ENCODE measurements at regions not wholly inside any gene's neighbourhood (a gene's known extent, or its start where the extent isn't known, plus 50 kb on each side); places are given as distances from the start of the nearest gene placed in this dataset.
"Not testable (repeated sequence)": the region's sequence is repeated elsewhere in the genome, so short reads cannot be mapped to it uniquely, and the experiment has no call there.

DNA sequence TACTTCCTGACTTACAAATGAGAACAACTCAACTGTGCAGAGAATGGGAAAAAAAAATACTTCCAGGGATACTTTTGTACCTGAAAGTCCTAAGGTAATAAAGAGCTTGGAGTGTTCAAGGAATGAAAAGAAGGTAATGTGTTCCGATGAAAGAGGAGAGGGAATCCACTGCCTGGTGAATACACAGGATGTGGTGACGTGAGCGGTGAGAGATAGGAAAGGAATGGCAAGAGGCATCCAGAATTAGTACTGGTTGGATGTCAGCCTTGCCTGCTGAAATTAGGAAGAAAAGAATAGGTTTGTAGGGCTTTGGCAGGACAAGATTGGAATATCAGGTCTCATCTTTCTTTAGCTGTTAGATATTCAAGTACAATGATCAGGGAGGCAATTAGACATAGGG, 347.7 kb downstream of the POM121L12 start:
- no peak for TF ChIP-seq CTCF (IDR thresholded peaks at IDR 0.05)
- no peak for TF ChIP-seq ZFX (IDR thresholded peaks at IDR 0.05; ENCODE audit: borderline replicate concordance)
- no peak overlapping the region for H3K27ac ChIP-seq

GRCh38 chr7:53385239-53385638, 349.8 kb downstream of the POM121L12 start:
- not testable (repeated sequence) for H3K27ac ChIP-seq

GRCh38 chr7:53387515-53387914, 352.1 kb downstream of the POM121L12 start:
- TF ChIP-seq ZFX (IDR thresholded peaks at IDR 0.05; ENCODE audit: borderline replicate concordance) (no peak), CTCF (IDR thresholded peaks at IDR 0.05) (no peak)
- H3K27ac ChIP-seq, result no peak overlapping the region

DNA sequence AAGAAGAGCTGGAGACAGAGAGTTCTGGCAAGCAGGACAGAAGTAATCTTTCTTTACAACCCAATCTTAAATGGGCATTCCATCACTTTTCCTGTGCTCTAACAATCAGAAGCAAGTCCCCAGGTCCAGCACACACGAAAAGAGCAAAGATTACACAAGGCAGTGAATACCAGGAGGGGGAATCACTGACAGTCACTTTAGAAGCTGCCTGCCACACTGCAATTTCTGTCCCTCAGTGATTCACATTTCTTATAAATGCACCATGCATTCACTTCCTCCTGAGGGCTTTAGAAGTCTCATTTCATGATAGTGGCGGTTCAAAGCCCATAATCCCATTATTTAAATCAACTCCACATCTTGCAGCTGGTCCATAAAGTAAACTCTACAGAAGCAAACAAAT, 362.5 kb downstream of the POM121L12 start:
- no peak overlapping the region for H3K27ac ChIP-seq
- TF ChIP-seq ZFX (IDR thresholded peaks at IDR 0.05; ENCODE audit: borderline replicate concordance) (no peak), CTCF (IDR thresholded peaks at IDR 0.05) (no peak)

DNA sequence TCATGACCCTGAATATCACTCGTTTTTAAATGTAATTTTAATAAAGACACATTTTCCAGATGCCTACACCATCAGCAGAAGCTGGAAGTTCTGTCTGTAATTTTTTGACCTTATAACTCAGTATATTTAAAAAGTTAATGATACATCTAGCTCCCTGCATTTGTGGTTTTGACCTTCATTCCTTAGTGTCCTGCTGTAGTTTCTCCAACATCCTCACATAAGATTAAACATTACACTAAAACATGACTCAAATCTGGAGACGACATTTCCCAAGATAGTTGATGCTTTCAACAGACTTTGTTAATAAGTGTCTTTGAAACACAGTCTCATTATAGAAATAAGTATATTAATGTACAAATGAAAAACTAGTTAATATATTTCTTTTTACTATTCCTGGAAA, 363.1 kb downstream of the POM121L12 start:
- TF ChIP-seq CTCF (IDR thresholded peaks at IDR 0.05) (no peak), ZFX (IDR thresholded peaks at IDR 0.05; ENCODE audit: borderline replicate concordance) (no peak)
- no peak overlapping the region for H3K27ac ChIP-seq

DNA sequence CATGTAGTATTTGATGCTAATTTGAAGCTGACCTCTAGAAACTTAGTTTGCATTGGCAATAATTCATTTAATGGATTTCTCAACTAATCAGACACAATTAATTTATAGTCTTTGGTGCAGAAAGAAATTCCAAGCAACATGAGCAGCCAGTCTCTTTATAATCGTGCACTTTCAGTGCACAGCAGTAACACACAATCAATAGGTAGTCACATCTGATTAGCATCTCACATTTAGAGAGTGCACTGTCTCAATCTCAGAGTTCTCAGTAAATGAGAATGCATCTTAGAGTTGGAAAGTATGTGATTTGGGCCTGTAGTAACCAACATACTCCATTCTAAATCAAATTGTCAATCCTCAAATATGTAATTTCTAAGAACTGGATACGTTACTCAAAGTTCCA, 377.6 kb downstream of the POM121L12 start:
- no peak overlapping the region for H3K27ac ChIP-seq
- TF ChIP-seq CTCF (IDR thresholded peaks at IDR 0.05) (no peak), ZFX (IDR thresholded peaks at IDR 0.05; ENCODE audit: borderline replicate concordance) (no peak)

DNA sequence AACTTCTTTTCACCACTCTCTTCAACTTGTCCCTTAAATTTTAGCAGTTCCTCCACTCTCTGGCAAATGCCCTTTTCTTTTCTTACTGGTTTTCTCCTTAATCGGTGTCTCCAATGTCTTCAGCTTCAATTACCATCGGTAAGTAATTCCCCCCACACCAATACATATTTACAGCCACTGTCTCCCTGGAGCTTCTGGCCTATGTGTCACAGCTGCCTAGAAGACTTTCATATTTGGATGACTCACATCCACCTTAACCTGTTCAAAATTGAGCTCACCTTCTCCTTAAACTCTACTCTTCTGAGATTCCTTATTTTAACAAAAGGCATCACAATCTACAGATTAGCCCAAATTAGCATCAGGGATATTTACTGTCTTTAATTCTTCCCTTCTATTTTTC, 380.4 kb downstream of the POM121L12 start:
- TF ChIP-seq CTCF (IDR thresholded peaks at IDR 0.05) (no peak), ZFX (IDR thresholded peaks at IDR 0.05; ENCODE audit: borderline replicate concordance) (no peak)
- H3K27ac ChIP-seq, result no peak overlapping the region

DNA sequence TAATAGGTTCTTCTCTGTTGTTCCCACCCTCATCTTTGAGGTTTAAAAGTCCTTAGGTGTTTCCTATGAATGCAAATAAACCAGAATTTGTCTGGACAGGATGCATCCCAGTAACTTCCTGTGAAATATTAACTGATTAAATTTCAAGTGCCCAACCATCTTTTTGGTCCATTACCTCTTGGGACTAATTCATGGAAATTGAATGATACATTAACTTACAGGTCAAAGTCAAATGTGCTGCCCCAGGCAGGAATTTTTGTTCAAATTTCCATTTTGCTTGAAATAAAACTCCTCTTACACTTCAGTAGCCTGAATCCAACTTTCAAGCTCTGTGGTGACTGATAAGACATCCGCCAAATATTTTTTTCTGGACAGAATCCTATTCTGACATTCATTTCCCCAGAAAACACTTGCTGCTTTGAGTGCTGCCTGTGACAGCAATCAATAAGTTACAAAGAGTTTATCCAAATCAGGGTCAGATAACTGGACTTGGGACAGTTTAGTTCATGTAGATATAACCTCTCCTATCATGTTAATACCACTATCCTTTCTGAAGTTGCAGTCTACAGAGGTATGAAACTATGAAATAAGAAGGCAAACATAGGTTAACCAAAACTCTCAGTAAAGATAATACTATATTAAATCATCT, 383.5 kb downstream of the POM121L12 start:
- TF ChIP-seq CTCF (IDR thresholded peaks at IDR 0.05), result no peak
- no peak for TF ChIP-seq ZFX (IDR thresholded peaks at IDR 0.05; ENCODE audit: borderline replicate concordance)
- no peak overlapping the region for H3K27ac ChIP-seq

Data from 22Rv1 (cell line).